A673 (cell line): ENCODE measurements at regions not wholly inside any gene's neighbourhood (a gene's known extent, or its start where the extent isn't known, plus 50 kb on each side); places are given as distances from the start of the nearest gene placed in this dataset.

Experiments used
- CTCF ChIP-seq: fragments of 300-800, 200-600 bp; sonication (generic); conservative IDR thresholded peaks from 2 replicates; pipeline ENCODE4 v1.5.1; 2017; ENCODE audit warnings: low read depth, mild to moderate bottlenecking, antibody characterized with exemption, low read length, moderate library complexity, mixed read lengths
- EZH2 ChIP-seq: fragments of 200-600 bp; sonication (generic); IDR thresholded peaks from 2 replicates; pipeline ENCODE4 v1.6.1; 2017; ENCODE audit warnings: borderline replicate concordance, low read depth, mild to moderate bottlenecking, mixed read lengths, antibody characterized with exemption, low read length; ENCODE audit not compliant: poor library complexity, severe bottlenecking

GRCh38 chr2:4844881-4845280, 847.3 kb upstream of the SOX11 start:
- TF ChIP-seq CTCF (no peak), EZH2 (no peak)
